ENCODE measurements at regions not wholly inside any gene's neighbourhood (a gene's known extent, or its start where the extent isn't known, plus 50 kb on each side); places are given as distances from the start of the nearest gene placed in this dataset.

GRCh38 chr7:42348071-42348470 is 111.1 kb upstream of the GLI3 start:
- no peak for DNase-seq

- no peak for DNase-seq
These were observed 110.6 kb upstream of the GLI3 start for GRCh38 chr7:42347616-42348015.

- no peak for DNase-seq
These were observed 108.7 kb upstream of the GLI3 start for GRCh38 chr7:42345478-42346299.

- DNase-seq = no peak
These were observed 107.3 kb upstream of the GLI3 start for GRCh38 chr7:42344198-42344755.

- DNase-seq = no peak
These were observed 105.4 kb upstream of the GLI3 start for GRCh38 chr7:42342381-42342780.

- DNase-seq = no peak
These were observed 103.4 kb upstream of the GLI3 start for GRCh38 chr7:42340436-42340835.

- DNase-seq = no peak
These were observed 102.0 kb upstream of the GLI3 start for GRCh38 chr7:42338916-42339540.

- DNase-seq = no peak
These were observed 101.4 kb upstream of the GLI3 start for GRCh38 chr7:42338231-42338915.

- no peak for DNase-seq
These were observed 100.4 kb upstream of the GLI3 start for GRCh38 chr7:42337225-42337905.

- DNase-seq = no peak
These were observed 95.7 kb upstream of the GLI3 start for GRCh38 chr7:42332605-42333222.

- DNase-seq = no peak
These were observed 82.6 kb upstream of the GLI3 start for GRCh38 chr7:42319631-42320030.

GRCh38 chr7:42315631-42316030 is 78.6 kb upstream of the GLI3 start:
- DNase-seq = no peak

GRCh38 chr7:42315103-42315502 is 78.1 kb upstream of the GLI3 start:
- DNase-seq = no peak

- no peak for DNase-seq
These were observed 77.7 kb upstream of the GLI3 start for GRCh38 chr7:42314696-42315095.

- no peak for DNase-seq
These were observed 74.2 kb upstream of the GLI3 start for GRCh38 chr7:42311195-42311594.

GRCh38 chr7:42292991-42293521 is 56.0 kb upstream of the GLI3 start:
- no peak for DNase-seq

GRCh38 chr7:42289473-42289872 is 52.5 kb upstream of the GLI3 start:
- DNase-seq = no peak
